ENCODE measurements at regions not wholly inside any gene's neighbourhood (a gene's known extent, or its start where the extent isn't known, plus 50 kb on each side); places are given as distances from the start of the nearest gene placed in this dataset.

GRCh38 chr10:33657913-33658312 is 323.4 kb upstream of the NRP1 start:
- Histone ChIP-seq H3K27me3 (replicated peaks; ENCODE audit: insufficient read depth, low read depth, low read length, poor library complexity) (no peaks in the 10 kb centered on the region), H3K36me3 (ENCODE audit: insufficient read depth, low read length, poor library complexity, severe bottlenecking) (no peaks in the 10 kb centered on the region), H3K4me3 (ENCODE audit: low read depth, low read length, poor library complexity, severe bottlenecking) (no peak overlapping the region), H3K27ac (ENCODE audit: low read depth, low read length, poor library complexity, severe bottlenecking) (no peak overlapping the region), H3K4me1 (ENCODE audit: insufficient read depth, low read length, poor library complexity, severe bottlenecking) (peaks cover 12% of the 10 kb centered on the region), H3K9me3 (ENCODE audit: low read depth, low read length, poor library complexity, severe bottlenecking) (no peaks in the 10 kb centered on the region)
- POLR2A ChIA-PET (ENCODE audit: low non-redundant PET), result no interaction called here
- CTCF ChIA-PET, result no interaction called here
- BruUV-seq (replicated peaks), result no TSS peak
- no peak for DNase-seq (ENCODE audit: low spot score)
- intact Hi-C loops (cut with micrococcal nuclease; ENCODE audit: unreplicated experiment), result no loop called here
- TF ChIP-seq CTCF (conservative IDR thresholded peaks at IDR 0.05; ENCODE audit: low read depth, low read length), result no peak

GRCh38 chr10:33657154-33657908 is 322.9 kb upstream of the NRP1 start:
- ChIA-PET POLR2A (ENCODE audit: low non-redundant PET) (no interaction called here), CTCF (no interaction called here)
- intact Hi-C loops (cut with micrococcal nuclease; ENCODE audit: unreplicated experiment), result no loop called here
- peaks cover 12% of the 10 kb centered on the region for H3K4me1 ChIP-seq (ENCODE audit: insufficient read depth, low read length, poor library complexity, severe bottlenecking)
- H3K27ac ChIP-seq (ENCODE audit: low read depth, low read length, poor library complexity, severe bottlenecking), result no peak overlapping the region
- BruUV-seq (replicated peaks), result no TSS peak
- H3K9me3 ChIP-seq (ENCODE audit: low read depth, low read length, poor library complexity, severe bottlenecking), result no peaks in the 10 kb centered on the region
- H3K27me3 ChIP-seq (replicated peaks; ENCODE audit: insufficient read depth, low read depth, low read length, poor library complexity), result no peaks in the 10 kb centered on the region
- H3K4me3 ChIP-seq (ENCODE audit: low read depth, low read length, poor library complexity, severe bottlenecking), result no peak overlapping the region
- no peak for DNase-seq (ENCODE audit: low spot score)
- no peak for TF ChIP-seq EZH2 (IDR thresholded peaks at IDR 0.05; ENCODE audit: borderline replicate concordance, low read depth, low read length, poor library complexity, severe bottlenecking)
- no peak for TF ChIP-seq CTCF (conservative IDR thresholded peaks at IDR 0.05; ENCODE audit: low read depth, low read length)
- H3K36me3 ChIP-seq (ENCODE audit: insufficient read depth, low read length, poor library complexity, severe bottlenecking), result no peaks in the 10 kb centered on the region

- BruUV-seq (replicated peaks), result no TSS peak
- intact Hi-C loops (cut with micrococcal nuclease; ENCODE audit: unreplicated experiment), result no loop called here
- H3K4me3 ChIP-seq (ENCODE audit: low read depth, low read length, poor library complexity, severe bottlenecking), result no peak overlapping the region
- peaks cover 7% of the 10 kb centered on the region for H3K4me1 ChIP-seq (ENCODE audit: insufficient read depth, low read length, poor library complexity, severe bottlenecking)
- H3K36me3 ChIP-seq (ENCODE audit: insufficient read depth, low read length, poor library complexity, severe bottlenecking), result no peaks in the 10 kb centered on the region
- TF ChIP-seq EZH2 (IDR thresholded peaks at IDR 0.05; ENCODE audit: borderline replicate concordance, low read depth, low read length, poor library complexity, severe bottlenecking) (no peak), CTCF (conservative IDR thresholded peaks at IDR 0.05; ENCODE audit: low read depth, low read length) (no peak)
- no peak overlapping the region for H3K27ac ChIP-seq (ENCODE audit: low read depth, low read length, poor library complexity, severe bottlenecking)
- no peak for DNase-seq (ENCODE audit: low spot score)
- ChIA-PET POLR2A (ENCODE audit: low non-redundant PET) (no interaction called here), CTCF (no interaction called here)
- H3K27me3 ChIP-seq (replicated peaks; ENCODE audit: insufficient read depth, low read depth, low read length, poor library complexity), result no peaks in the 10 kb centered on the region
- no peaks in the 10 kb centered on the region for H3K9me3 ChIP-seq (ENCODE audit: low read depth, low read length, poor library complexity, severe bottlenecking)
Observed at GRCh38 chr10:33655921-33656320, 321.5 kb upstream of the NRP1 start.
